ENCODE measurements at regions not wholly inside any gene's neighbourhood (a gene's known extent, or its start where the extent isn't known, plus 50 kb on each side); places are given as distances from the start of the nearest gene placed in this dataset.
"Not testable (repeated sequence)": the region's sequence is repeated elsewhere in the genome, so short reads cannot be mapped to it uniquely, and the experiment has no call there.

DNA sequence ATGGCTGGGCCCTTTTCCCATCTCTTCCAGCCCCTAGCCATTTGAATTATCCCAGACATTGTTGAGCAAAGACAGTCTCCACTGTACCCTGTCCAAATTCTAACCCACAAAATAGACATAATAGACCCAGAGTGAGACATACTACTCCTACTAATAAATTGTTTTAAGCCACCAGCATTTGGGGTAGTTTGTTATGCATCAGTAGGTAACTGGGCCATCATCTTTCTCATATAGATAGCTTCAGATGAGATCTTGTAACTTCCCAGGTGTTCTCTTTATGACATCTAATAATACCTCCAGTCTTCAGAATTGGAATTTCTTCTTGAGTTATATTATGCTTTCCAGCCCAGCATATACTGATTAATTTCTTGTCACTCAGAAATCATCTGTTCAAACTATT is 117.2 kb upstream of the OTUD4 start:
- DNase-seq (ENCODE audit: low read depth, low spot score): no peak

DNA sequence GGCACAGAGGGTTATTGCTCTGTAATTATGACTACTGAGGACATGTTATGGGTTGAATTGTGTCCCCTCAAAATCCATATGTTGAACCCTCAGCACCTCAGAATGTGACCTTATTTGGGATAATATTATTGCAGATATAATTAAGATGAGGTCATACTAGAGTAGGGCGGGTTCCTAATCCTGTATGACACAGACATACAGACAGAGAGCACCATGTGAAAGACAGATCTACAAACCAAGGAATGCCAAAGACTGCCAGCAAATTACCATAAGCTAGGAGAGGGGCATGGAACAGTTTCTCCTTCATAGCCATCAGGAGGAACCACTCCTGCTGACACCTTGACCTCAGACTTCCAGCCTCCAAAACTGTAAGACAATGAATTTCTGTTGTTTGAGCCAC is 115.2 kb upstream of the OTUD4 start:
- no peak for DNase-seq (ENCODE audit: low read depth, low spot score)

DNA sequence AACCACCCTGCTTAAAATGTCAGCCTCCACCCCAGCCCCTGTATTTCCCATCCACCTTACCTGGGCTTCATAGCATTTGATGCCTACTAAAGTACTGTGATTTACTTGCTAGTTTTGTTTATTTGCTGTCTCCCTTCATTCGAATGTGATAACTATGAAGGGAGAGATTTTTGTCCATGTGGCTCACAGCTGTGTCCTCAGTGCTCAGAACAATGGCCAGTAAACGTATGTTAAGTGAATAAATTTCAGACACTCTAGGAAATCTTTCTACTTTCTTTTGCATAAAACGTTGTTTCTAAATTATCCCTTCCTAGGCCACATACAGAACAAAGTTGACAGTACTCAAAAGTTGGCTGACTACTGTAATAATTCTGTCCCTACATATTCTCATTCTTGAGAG is 114.7 kb upstream of the OTUD4 start:
- no peak for DNase-seq (ENCODE audit: low read depth, low spot score)

DNA sequence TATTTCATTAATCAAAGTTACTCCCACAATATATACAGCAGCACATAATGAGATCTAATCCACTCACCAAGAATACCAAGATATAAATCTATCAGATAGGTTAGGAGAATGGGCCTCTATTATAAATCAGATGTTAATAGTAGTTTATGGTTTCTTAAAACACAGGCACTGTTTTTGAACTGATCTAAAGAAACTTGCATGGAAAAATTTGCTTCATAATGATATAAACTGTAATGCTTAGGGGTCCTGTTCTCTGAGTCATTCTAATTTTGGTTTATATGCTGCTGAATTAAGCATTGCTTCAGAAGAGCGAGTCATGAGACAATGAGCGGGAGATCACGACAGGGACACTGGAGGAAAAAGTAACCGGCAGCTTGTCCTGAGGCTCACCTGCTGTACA is 113.3 kb upstream of the OTUD4 start:
- DNase-seq (ENCODE audit: low read depth, low spot score): no peak

DNA sequence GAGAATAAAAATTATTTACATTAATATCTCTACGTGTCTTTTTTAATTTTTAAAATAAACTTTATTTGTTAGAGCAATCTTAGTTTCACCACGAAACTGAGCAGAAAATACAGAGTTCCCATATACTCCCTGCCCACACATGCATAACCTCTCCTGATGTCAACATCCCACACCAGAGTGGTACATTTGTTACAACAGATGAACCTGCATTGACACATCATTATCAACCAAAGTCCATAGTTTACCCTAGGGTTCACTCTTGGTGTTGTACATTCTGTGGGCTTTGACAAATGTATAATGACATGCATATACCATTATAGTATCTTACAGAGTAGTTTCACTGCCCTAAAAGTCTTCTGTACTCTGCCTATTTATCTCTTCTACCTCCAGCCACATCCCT is 110.6 kb upstream of the OTUD4 start:
- DNase-seq (ENCODE audit: low read depth, low spot score): no peak

DNA sequence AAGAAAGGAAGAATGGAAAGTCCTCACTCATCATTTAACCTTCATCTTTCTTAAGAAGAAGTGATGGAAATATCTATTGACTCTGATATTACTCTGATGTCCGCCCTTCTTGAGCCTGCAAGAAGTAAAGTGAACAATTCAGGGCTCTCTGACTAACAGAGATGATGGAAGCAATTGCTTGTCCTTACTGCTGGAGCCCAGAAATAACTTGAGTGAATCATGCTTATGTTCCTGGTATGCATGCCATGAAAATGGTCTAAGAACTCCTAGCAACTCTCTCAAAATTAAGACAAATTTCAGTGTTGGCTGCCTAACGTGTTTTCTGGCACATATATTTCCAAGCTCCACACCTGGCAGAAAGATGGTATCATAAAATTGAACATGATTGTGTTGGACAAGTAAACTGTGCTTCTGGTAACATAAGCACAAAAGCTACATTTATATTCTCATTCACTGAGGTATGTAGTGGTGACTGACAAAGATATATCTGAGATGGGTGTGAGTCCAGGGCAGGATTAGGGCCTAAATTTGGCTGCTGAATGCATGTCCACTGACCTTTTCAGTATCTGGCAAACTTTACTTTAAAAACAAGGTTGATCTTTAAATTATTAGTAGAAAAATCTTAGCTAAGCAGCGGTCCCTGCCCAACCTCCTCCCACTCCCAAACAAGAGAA is 109.2 kb upstream of the OTUD4 start:
- DNase-seq (ENCODE audit: low read depth, low spot score): no peak

DNA sequence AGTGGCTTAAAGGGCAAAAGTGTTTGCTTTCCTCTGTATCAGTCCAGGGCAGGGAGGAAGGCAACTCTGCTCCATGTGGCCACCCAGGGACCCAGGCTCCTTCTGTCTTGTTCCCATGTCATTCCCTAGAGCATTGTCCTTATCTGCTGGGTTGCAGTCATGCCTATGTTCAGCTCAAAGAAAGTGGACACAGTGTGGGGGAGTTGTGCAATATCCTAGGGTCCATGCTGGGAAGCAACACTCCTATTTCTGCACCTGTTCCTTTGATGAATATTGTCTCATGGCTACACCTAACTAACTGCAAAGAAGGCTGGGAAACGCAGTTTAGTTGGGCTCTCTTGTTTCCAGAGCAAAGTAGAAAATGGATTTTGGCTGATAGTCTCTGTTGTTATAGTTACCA is 107.0 kb upstream of the OTUD4 start:
- no peak for DNase-seq (ENCODE audit: low read depth, low spot score)

DNA sequence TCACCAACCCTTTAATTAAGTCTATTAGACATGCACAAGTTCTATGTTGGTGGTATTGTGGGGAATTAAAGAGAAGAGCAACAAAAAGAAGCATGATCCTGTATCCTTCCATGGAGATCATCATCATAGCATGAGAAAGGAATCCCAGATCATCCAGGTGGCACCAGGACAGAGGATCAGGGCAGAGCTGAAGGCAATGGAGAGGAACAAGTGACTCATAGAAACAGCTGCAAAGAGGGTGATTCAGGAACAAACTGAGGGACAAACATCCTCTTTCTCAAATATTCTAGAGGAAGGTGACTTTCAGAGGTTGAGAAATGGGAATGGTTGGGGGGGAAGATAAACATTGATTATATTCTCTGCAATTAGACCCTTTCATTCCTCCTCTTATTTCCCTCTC is 105.5 kb upstream of the OTUD4 start:
- DNase-seq (ENCODE audit: low read depth, low spot score): no peak

DNA sequence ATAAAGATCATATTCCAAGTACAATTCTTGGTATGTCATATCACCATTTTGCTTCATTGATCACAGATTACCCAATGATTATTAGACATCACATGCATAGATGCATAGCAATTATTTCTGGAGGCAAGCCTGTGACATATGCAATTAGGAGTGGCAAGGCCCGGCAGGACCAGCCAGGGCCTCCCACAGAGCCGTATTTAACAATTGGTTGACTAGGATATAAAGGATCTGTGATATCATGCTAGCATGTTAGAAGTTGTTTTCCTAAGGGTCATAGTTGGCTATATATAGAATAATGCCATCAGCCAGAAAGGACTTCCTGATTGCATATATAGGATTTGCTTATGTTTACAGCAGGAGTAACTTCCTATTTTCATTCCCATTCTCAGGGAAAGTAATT is 103.5 kb upstream of the OTUD4 start:
- DNase-seq (ENCODE audit: low read depth, low spot score): no peak

DNA sequence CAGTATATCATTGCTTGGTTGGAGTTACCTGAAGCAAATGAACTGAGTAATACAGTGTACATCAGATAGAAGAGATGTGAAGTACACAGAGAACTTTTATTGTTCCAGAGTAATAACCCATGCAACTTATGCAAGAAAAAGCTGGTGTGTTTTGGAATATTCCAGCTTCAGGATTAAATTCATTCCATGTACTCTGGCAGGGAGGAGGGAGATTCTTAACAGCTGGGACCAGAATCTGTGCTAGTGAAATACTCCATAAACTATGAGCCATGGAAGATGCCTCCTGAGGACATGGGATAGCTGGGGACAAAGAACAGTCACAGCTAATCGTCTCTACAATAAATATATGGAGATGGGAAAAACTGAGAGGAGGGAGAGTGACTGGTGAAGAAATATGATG is 101.6 kb upstream of the OTUD4 start:
- no peak for DNase-seq (ENCODE audit: low read depth, low spot score)

DNA sequence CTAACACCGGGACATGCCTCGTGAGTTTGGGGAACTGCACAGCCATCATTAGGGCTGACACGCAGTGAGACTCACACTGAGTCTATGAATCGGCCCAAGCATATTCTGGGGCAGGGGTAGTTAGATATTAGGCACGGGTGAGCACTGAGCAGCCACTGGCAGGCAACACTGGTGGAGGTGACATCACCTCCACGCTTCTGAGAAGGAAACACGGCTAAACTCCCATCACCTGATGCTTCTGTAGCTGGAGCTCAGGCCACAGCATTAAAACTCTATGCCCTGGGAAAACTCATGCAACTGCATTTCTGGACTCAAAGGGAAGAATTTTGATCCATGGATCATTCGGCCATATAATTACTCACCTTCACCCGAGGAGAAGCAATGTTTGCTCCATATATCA is 100.8 kb upstream of the OTUD4 start:
- DNase-seq (ENCODE audit: low read depth, low spot score): no peak

DNA sequence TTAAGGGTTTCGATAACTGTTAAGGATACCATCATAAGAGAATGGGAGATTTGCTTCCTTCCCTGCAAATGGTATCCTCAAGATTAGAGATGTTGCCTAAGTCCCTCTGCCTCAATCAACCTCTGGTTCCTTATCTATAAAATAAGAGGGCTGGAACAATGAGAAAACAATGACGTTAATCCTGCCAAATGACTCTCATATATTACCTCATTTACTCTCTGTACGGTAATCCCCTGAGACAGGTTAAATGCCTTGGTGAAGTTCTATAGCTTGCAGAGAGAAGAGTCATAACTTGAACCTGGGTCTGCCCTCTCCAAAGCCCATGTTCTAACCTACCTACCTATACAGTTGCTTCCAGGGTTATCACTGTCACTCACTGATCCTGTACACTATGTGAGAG is 100.2 kb upstream of the OTUD4 start:
- DNase-seq (ENCODE audit: low read depth, low spot score): no peak

DNA sequence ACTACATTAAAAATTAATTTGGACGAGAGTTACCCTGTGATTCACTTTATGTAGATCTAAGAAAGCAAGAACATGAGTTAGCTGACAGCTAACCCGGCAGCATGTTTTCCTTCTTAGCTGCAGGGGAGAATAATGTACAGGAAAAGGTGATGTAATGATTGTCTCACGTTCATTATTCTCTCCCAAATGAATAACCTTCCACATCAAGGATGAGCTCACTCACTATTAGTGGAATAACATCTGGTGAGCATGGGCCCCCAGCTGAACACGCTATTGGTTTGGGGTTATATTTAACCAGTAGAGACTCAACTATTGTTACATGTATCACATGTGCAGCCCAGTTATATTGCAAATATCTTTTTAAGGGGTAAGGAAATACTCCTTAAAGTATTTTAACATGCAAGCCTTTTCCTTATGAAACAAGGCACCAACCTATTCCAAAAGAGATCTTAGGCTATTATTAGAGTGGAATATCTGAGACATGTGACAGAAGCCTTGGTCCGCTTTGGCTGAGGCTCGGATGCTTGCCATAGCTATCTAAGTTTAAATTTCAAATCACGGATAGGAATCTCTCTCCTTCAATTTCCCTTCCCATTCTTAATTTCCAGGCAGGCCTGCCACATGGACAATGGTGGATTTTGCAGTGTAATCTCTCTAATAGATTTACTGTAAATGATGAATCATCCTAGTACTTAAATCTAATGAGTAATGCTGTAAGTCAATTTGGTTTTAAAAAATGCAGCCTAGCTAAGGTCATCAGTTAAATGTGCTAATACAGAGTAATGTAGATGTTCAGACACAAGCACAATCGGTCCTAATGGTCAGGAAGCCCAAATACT is 99.0 kb upstream of the OTUD4 start:
- no peak for DNase-seq (ENCODE audit: low read depth, low spot score)

DNA sequence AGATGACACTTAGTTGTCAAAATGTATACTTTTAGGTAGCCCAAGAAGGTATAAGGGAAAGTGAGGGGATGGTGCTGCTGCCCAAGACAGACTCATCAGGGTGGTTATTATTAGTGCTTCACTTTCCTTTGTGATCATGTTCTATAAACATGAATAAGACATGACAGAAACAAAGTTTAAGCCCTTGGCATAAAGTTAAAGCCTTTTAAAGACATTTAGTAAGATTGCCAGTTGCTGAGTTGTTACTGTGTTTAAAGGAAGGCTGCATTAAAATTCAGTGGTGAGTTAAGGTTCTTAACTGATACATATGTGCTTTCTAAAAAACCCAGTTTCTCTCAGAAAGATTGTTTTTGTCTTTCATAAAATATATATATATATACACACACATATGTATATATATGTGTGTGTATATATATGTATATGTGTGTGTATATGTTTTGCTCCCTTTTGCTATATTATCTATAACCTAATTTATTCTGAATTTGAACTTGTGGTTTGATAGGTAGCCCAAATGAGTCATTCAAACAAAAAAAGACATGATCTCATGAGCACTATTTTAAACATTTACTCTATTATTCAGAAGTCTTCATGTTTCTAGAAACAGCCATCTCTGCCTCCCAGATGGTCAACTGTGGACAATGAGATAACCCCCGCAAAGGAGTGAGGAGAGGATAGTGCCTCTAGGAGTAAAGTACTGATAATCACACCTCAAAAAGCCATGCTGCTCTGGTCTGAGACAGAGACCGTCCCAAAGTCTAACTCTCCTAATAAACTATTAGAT is 98.1 kb upstream of the OTUD4 start:
- DNase-seq (ENCODE audit: low read depth, low spot score): no peak

DNA sequence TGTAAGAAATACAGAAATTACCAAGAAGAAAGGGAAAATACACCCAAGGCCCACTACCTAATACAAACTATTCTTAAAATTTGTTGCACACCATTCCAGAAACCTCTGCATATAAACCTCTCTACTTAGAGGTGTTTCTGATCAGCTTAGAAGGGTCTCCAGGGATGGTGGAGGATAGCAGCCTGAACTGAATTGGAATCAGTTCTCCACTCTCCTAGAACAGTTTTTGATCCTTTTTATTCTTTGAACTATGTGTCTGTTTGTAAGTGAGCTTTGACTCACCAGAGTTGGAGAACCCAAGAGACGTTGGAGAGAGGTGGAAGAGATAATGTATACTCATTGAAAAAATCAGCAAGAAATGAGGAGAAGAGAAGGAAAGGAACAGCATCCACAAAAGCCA is 96.6 kb upstream of the OTUD4 start:
- no peak for DNase-seq (ENCODE audit: low read depth, low spot score)

DNA sequence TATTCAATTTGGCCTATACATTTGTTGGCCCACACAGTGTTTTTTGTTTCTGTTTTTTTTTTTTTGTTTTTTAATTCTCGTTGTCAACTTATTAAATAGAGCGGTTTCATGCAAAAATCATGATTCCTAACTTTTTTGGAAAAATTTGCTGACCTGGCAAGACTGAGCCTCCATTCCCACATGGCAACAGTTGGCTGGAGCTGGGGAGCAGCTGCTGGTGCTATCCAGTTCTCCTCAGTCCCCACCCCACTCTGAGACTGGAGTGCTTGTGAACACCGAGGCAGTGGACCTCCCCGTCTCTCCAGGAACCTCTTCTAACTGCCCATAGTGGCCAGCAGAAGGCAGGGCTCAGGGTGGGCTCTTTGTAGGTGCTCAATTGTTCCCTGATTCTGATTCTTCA is 95.7 kb upstream of the OTUD4 start:
- no peak for DNase-seq (ENCODE audit: low read depth, low spot score)

DNA sequence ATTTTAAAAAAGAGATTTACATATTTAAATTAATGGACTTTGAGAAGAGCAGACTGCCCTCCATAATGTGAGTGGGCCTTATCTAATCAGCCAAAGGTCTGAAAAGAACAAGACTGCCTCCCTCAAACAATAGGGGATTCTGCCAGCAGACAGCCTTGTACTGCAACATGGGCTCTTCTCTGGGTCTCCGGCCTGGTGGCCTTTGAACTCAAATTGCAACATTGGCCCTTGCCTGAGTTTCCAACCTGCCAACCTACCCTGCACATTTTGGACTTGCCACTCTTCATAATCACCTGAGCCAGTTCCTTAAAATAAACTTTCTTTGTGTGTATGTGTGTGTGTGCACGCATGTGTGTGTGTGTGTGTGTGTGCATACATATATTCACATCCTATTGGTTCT is 90.8 kb upstream of the OTUD4 start:
- DNase-seq (ENCODE audit: low read depth, low spot score): no peak

DNA sequence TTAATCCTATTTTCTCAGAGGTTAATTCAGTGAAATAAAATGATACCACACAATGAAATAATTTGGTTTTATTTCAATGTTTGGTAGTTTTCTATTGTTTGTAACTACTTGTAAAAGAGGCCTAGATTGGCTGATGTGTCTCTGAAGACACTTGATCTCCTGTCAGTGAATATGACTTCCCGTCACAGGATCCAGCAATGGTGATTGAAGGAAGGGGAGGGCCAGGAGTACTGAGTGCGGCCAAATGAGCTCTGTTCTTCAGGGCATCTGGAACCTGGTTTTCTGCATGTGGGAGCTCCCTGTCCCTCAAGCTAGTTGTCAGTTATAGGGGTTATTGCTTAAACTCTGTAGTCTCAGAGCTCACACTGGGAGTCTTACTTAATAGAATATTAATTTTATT is 86.5 kb upstream of the OTUD4 start:
- no peak for DNase-seq (ENCODE audit: low read depth, low spot score)

DNA sequence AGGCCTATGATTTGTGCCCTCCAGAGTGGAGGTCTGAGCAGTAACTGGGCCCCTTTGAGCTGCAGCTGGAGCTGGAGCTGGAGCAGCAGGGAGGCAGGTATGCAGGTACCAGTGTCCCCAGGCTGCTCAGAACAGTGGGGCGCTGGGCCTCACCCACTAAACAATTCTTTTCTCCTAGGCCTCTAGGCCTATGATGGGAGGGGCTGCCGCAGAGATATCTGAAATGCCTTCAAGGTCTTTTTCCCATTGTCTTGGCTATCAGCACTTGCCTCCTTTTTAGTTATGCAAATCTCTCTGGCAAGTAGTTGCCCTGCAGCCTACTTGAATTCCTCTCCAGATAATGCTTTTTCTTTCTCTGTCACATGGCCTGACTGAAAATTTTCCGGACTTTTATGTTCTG is 79.7 kb upstream of the OTUD4 start:
- DNase-seq (ENCODE audit: low read depth, low spot score): peak; percentile 94

DNA sequence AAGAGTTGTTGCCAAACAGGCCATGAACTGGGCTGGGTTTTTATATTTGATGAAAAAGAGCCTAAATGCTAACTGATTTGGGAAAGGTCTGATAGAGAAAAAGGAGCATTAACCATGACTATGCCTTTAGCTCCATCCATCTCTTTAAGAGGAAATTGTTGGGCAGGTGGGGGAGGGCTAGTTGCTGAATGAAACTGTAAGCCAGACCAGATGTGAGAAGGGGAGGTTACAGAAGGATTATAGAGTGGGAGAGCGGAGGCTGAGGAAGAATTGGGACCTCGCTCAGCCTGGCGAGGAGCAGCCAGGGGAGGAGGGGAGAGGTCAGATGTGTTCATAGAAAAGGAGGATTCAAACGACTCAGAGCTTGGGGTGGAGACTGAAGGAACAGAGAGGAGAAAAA is 74.9 kb upstream of the OTUD4 start:
- not testable (repeated sequence) for DNase-seq (ENCODE audit: low read depth, low spot score)

DNA sequence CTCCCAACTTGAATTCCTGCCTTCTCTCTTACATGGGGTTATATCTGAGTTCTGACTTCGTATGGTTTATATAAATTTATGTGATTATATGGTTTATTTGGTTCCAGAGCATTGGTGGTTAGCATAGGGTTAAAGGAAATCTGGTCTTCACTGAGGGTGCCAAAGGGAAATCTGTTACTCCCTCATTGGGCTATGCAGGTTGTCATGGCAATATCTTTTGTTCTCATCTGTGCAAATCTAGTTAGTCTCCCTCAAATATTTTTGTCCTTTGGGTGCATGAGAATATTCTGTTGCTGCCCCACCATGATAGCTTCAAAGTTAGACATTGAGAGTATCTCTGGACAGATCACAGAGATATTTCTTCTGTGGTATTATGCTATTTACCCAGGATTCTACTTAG is 71.8 kb upstream of the OTUD4 start:
- no peak for DNase-seq (ENCODE audit: low read depth, low spot score)

DNA sequence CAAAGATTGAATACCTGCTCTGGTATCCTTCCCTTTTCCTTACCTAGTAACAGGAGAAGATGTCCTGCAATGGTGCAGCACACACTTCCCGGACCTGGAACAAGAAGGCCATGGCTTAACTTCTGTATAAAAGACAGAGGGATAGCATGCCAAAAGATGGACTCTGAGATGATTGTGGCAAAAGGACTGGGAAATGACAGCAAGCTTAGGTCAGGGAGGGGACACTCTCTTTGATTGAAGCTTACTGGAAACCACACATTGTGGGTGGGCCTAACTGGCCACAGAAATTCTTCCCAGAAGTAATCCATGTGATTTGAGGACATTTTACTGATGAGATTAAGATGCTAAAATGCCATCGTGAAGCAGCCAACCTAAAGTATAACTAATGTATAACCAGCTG is 71.0 kb upstream of the OTUD4 start:
- no peak for DNase-seq (ENCODE audit: low read depth, low spot score)

DNA sequence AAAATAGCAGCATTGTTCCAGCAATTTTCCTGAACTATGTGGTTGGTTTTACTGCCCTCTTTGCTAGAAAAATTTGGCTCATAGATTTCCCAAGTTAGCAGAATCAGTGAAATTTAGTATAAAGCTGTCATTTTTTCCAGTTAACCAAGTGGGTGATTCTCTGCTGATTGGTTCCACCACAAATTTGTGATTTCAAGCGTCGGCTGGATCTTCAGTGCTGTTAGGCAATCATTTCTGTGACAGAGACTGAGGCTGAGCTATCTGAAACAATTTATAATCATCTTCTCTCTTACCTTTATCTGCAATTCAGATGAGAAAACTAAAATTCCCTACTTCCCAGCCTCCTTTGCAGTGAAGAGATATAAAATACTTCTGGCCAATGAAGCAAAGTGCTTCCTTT is 68.6 kb upstream of the OTUD4 start:
- no peak for DNase-seq (ENCODE audit: low read depth, low spot score)

Measured in ELF-1 (cell line).